Right atrium auricular region (tissue), 2 donors: ENCODE measurements at regions not wholly inside any gene's neighbourhood (a gene's known extent, or its start where the extent isn't known, plus 50 kb on each side); places are given as distances from the start of the nearest gene placed in this dataset.

ENCODE experiments used
- DNase-seq: peaks from one replicate; pipeline ENCODE4 v3.0.0-alpha.2; 2019; ENCODE audit warnings: low spot score
- H3K27ac ChIP-seq, 2 donors: fragments of 200-600 bp; sonication (generic); 1 replicate in 1 of 2; 2 replicates in 1 of 2; pipeline ENCODE4 v1.5.1; 2016 to 2019
- H3K27me3 ChIP-seq, 2 donors: fragments of 200-600 bp; sonication (generic); one replicate each; pipeline versions ENCODE4 v1.5.1 to v1.6.0; 2017 to 2019
- H3K36me3 ChIP-seq: fragments of 200-600 bp; sonication (generic); one replicate; pipeline ENCODE4 v1.5.1; 2016
- H3K4me1 ChIP-seq, 2 donors: fragments of 200-600 bp; sonication (generic); one replicate each; pipeline versions ENCODE4 v1.5.1 to v1.6.0; 2017 to 2019
- H3K4me3 ChIP-seq, 2 donors: fragments of 200-600 bp; sonication (generic); 1 replicate in 1 of 2; 2 replicates in 1 of 2; pipeline ENCODE4 v1.5.1; 2017 to 2019; ENCODE audit warnings: mild to moderate bottlenecking in 1 of 2, moderate library complexity in 1 of 2
- H3K9me3 ChIP-seq, 2 donors: fragments of 200-600 bp; sonication (generic); one replicate each; pipeline ENCODE4 v1.5.1; 2019
- CTCF ChIP-seq, 2 donors: fragments of 200-600 bp; sonication (generic); IDR thresholded peaks; one replicate each; pipeline ENCODE4 v1.5.1; 2019; ENCODE audit warnings: antibody characterized with exemption in 2 of 2

- Histone ChIP-seq H3K4me3 (no peak overlapping the region), H3K27ac (no peak overlapping the region), H3K36me3 (no peaks in the 10 kb centered on the region), H3K9me3 (no peaks in the 10 kb centered on the region), H3K4me1 (no peaks in the 10 kb centered on the region), H3K27me3 (no peaks in the 10 kb centered on the region)
- no peak for TF ChIP-seq CTCF (IDR thresholded peaks at IDR 0.05)
- no peak for DNase-seq
Measured at GRCh38 chr3:35422836-35423601, 216.3 kb upstream of the ARPP21 start.

GRCh38 chr3:35426366-35426958, 212.9 kb upstream of the ARPP21 start:
- Histone ChIP-seq H3K27ac (no peak overlapping the region), H3K27me3 (no peaks in the 10 kb centered on the region), H3K36me3 (no peaks in the 10 kb centered on the region), H3K4me3 (no peak overlapping the region), H3K4me1 (no peaks in the 10 kb centered on the region), H3K9me3 (no peaks in the 10 kb centered on the region)
- no peak for DNase-seq
- no peak for TF ChIP-seq CTCF (IDR thresholded peaks at IDR 0.05)

DNA sequence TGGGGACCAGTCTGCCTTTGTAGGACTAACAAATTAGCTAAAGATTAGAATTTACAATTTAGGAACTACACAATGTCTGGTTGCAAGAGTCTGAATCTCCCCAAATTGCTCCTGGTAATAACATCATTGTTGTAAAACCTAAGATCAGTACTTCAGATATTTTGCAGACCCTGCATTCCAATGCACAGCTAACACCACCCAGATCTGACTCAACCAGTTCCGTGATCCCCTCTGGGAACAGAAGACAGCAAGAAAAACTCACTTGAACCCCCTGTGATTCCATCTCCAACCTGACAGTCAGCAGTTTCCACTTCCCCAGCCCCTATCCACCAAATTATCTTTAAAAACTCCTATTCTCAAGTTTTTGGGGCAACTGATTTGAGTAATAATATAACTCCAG, 201.9 kb upstream of the ARPP21 start:
- H3K27me3 ChIP-seq: no peaks in the 10 kb centered on the region
- H3K36me3 ChIP-seq: no peaks in the 10 kb centered on the region
- no peak overlapping the region for H3K4me3 ChIP-seq
- no peaks in the 10 kb centered on the region for H3K4me1 ChIP-seq
- no peak for DNase-seq
- no peaks in the 10 kb centered on the region for H3K9me3 ChIP-seq
- no peak overlapping the region for H3K27ac ChIP-seq
- TF ChIP-seq CTCF (IDR thresholded peaks at IDR 0.05): no peak

DNA sequence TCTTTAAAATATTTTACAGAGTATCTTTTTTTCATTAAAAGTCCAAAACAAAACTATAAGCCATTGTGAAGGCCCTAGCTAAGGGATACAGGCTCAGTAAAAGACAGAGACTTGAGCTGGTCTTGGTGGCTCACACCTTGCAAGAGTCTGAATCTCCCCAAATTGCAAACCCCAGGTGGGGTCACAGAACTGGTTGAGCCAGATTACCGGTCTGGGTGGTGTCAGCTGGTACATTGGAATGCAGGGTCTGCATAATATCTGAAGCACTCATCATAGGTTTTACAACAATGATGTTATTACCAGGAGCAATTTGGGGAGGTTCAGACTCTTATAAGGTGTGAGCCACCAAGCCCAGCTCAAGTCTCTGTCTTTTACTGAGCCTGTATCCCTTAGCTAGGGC, 201.2 kb upstream of the ARPP21 start:
- Histone ChIP-seq H3K27ac (no peak overlapping the region), H3K36me3 (no peaks in the 10 kb centered on the region), H3K4me3 (no peak overlapping the region), H3K27me3 (no peaks in the 10 kb centered on the region), H3K9me3 (no peaks in the 10 kb centered on the region), H3K4me1 (no peaks in the 10 kb centered on the region)
- DNase-seq: no peak
- no peak for TF ChIP-seq CTCF (IDR thresholded peaks at IDR 0.05)

GRCh38 chr3:35439663-35440062, 199.7 kb upstream of the ARPP21 start:
- TF ChIP-seq CTCF (IDR thresholded peaks at IDR 0.05): no peak
- no peak for DNase-seq
- H3K27ac ChIP-seq: no peak overlapping the region
- H3K9me3 ChIP-seq: no peaks in the 10 kb centered on the region
- H3K36me3 ChIP-seq: no peaks in the 10 kb centered on the region
- H3K4me1 ChIP-seq: no peaks in the 10 kb centered on the region
- no peak overlapping the region for H3K4me3 ChIP-seq
- H3K27me3 ChIP-seq: no peaks in the 10 kb centered on the region
